ENCODE measurements at regions not wholly inside any gene's neighbourhood (a gene's known extent, or its start where the extent isn't known, plus 50 kb on each side); places are given as distances from the start of the nearest gene placed in this dataset.

- H4K20me1 ChIP-seq (ENCODE audit: insufficient read depth, low read length), result no peaks in the 10 kb centered on the region
- dilution Hi-C loops (cut with HindIII; ENCODE audit: low sequenced_read_pairs, unreplicated experiment), result no loop called here
- peak overlapping the region; percentile 34; the same call in 1 of the 2 replicates for H3K18ac ChIP-seq (ENCODE audit: low read depth, low read length)
- ChIA-PET CTCF (interaction anchor here (1.0 kb wide), 1 partner anchor 127 kb away, joined by 4 read pairs; no protein-coding TSS in a partner anchor), POLR2A (ENCODE audit: unreplicated experiment) (interaction anchor here (0.6 kb wide), 1 partner anchor 142 kb away, joined by 5 read pairs; no protein-coding TSS in a partner anchor)
- peak overlapping the region; percentile 45; the same call in 1 of the 3 replicates for H2BK15ac ChIP-seq (ENCODE audit: low read depth, low read length)
- H2BK20ac ChIP-seq (ENCODE audit: low read depth, low read length), result 0 out of 2 replicates have a peak overlapping the region, but pooled peaks have one; percentile 3
- H3K27ac ChIP-seq (ENCODE audit: insufficient read depth, low read length), result no peak overlapping the region; the same call in 1 of the 2 replicates
- no peaks in the 10 kb centered on the region; the same call in 1 of the 2 replicates for H3K9me3 ChIP-seq (ENCODE audit: control insufficient read depth, insufficient read depth, low read length)
- H3K9me1 ChIP-seq (ENCODE audit: insufficient read depth, low read length), result no peaks in the 10 kb centered on the region
- TF ChIP-seq CHD1 (IDR thresholded peaks at IDR 0.05; ENCODE audit: low read depth, low read length) (no peak), MAFK (IDR thresholded peaks at IDR 0.05; ENCODE audit: low read depth, low read length) (peak; percentile 96)
- no peaks in the 10 kb centered on the region for H3K36me3 ChIP-seq (ENCODE audit: control insufficient read depth, insufficient read depth, low read length)
- H2BK5ac ChIP-seq (ENCODE audit: low read depth, low read length, poor library complexity, severe bottlenecking), result no peak overlapping the region
- ATAC-seq (ENCODE audit: low read depth) (peak; percentile 25; the same call in 1 of the 2 replicates), DNase-seq (peak; percentile 33)
- H3K56ac ChIP-seq (ENCODE audit: extremely low read depth, insufficient read depth, low read length), result no peak overlapping the region
- H4K8ac ChIP-seq (ENCODE audit: low read depth in 2 of 2, low read length in 2 of 2), result no peak overlapping the region
- no peak overlapping the region for H2BK120ac ChIP-seq (ENCODE audit: low read depth, low read length)
- H2AK5ac ChIP-seq (ENCODE audit: low read depth, low read length), result no peak overlapping the region
- H3K4me2 ChIP-seq (ENCODE audit: low read depth, low read length), result no peak overlapping the region; the same call in 1 of the 2 replicates
- H4K5ac ChIP-seq (ENCODE audit: low read depth, low read length), result no peak overlapping the region
- no peak overlapping the region for H2AFZ ChIP-seq (replicated peaks; ENCODE audit: low read length, poor library complexity)
- H3K27me3 ChIP-seq (ENCODE audit: control insufficient read depth, insufficient read depth, low read length), result no peaks in the 10 kb centered on the region
- in situ Hi-C loops (cut with MboI; ENCODE audit: low sequenced_read_pairs), result no loop called here
- no peak overlapping the region for H3K4me3 ChIP-seq (ENCODE audit: insufficient read depth, low read depth, low read length)
- no CpG with 5 or more reads among the region's 11 CpGs for WGBS, 2 experiments (ENCODE audit: extremely low coverage in 2 of 2, insufficient read length in 1 of 2)
- 0 out of 2 replicates have a peak overlapping the region, but pooled peaks have one; percentile 1 for H3K4ac ChIP-seq (ENCODE audit: low read depth, low read length)
- no peak overlapping the region; the same call in 1 of the 2 replicates for H3K9ac ChIP-seq (ENCODE audit: low read depth, low read length)
- no peak overlapping the region for H3K14ac ChIP-seq (replicated peaks; ENCODE audit: low read depth, low read length)
- no peak overlapping the region for H2AK9ac ChIP-seq (replicated peaks; ENCODE audit: low read depth, low read length, poor library complexity)
- H3K79me1 ChIP-seq (ENCODE audit: low read depth in 1 of 2, low read length in 2 of 2), result no peaks in the 10 kb centered on the region
- H3K4me1 ChIP-seq (ENCODE audit: control insufficient read depth, insufficient read depth, low read length), result no peaks in the 10 kb centered on the region; the same call in 1 of the 2 replicates
- BruUV-seq (replicated peaks), result no TSS peak
- intact Hi-C loops (cut with micrococcal nuclease), result no loop called here
- H4K91ac ChIP-seq (ENCODE audit: insufficient read depth, low read depth, low read length), result no peak overlapping the region
- H3K23ac ChIP-seq (ENCODE audit: low read depth, low read length), result no peak overlapping the region
These were observed 138.5 kb upstream of the TAF11L2 start for GRCh38 chr5:17359451-17360011.

Measured in IMR-90 (cell line).